A549 (cell line): ENCODE measurements at regions not wholly inside any gene's neighbourhood (a gene's known extent, or its start where the extent isn't known, plus 50 kb on each side); places are given as distances from the start of the nearest gene placed in this dataset.

ENCODE experiments used
- BHLHE40 ChIP-seq: IDR thresholded peaks from 2 replicates; pipeline ENCODE4 v1.6.1; 2012; ENCODE audit warnings: low read depth, low read length, inconsistent platforms
- CHD2 ChIP-seq: fragments of 150-350 bp; IDR thresholded peaks from 2 replicates; pipeline ENCODE4 v1.6.1; 2014; ENCODE audit warnings: low read length; ENCODE audit not compliant: partially characterized antibody
- CTCF ChIP-seq: fragments of >200 bp; sonication (Bioruptor Twin); formaldehyde crosslinking; IDR thresholded peaks from 3 replicates; pipeline ENCODE4 v1.5.1; 2016
- EP300 ChIP-seq, 2 experiments: fragments of >200 bp; sonication (Bioruptor Twin); formaldehyde crosslinking; IDR thresholded peaks; 2 replicates in 1 of 2; 3 replicates in 1 of 2; pipeline ENCODE4 v1.6.1; 2016 to 2017
- FOSL2 ChIP-seq, 2 experiments: fragments of 450-650 bp in 1 of 2; fragments of >200 bp in 1 of 2; sonication (Bioruptor Twin) in 1 of 2; formaldehyde crosslinking; IDR thresholded peaks; 2 replicates each; pipeline versions ENCODE4 v1.5.0 to v1.6.1; 2016 to 2020; ENCODE audit warnings: mild to moderate bottlenecking in 1 of 2, moderate library complexity in 1 of 2
- HDAC2 ChIP-seq: fragments of 200-600 bp; sonication (generic); IDR thresholded peaks from 2 replicates; pipeline ENCODE4 v1.6.1; 2016
- KDM1A ChIP-seq: fragments of 200-600 bp; sonication (generic); IDR thresholded peaks from 2 replicates; pipeline ENCODE4 v1.6.1; 2016; ENCODE audit warnings: low read depth, mild to moderate bottlenecking
- POLR2A ChIP-seq: IDR thresholded peaks from 2 replicates; pipeline ENCODE4 v1.6.1; 2012; ENCODE audit warnings: mild to moderate bottlenecking, low read length

GRCh38 chr20:48383252-48383651 is 444.5 kb downstream of the PREX1 start:
- no peak for TF ChIP-seq CTCF
- no peak for TF ChIP-seq POLR2A
- no peak for TF ChIP-seq CHD2
- TF ChIP-seq KDM1A, result no peak
- no peak for TF ChIP-seq BHLHE40
- no peak for TF ChIP-seq FOSL2 (IDR thresholded peaks at IDR 0.05)
- TF ChIP-seq FOSL2 (CRISPR knock-in tag; IDR thresholded peaks at IDR 0.05), result no peak
- TF ChIP-seq EP300 (IDR thresholded peaks at IDR 0.05), result no peak
- no peak for TF ChIP-seq HDAC2
